ENCODE measurements at regions not wholly inside any gene's neighbourhood (a gene's known extent, or its start where the extent isn't known, plus 50 kb on each side); places are given as distances from the start of the nearest gene placed in this dataset.
A peak's percentile ranks its signal among the peaks of the same experiment; 100 is the strongest.

DNA sequence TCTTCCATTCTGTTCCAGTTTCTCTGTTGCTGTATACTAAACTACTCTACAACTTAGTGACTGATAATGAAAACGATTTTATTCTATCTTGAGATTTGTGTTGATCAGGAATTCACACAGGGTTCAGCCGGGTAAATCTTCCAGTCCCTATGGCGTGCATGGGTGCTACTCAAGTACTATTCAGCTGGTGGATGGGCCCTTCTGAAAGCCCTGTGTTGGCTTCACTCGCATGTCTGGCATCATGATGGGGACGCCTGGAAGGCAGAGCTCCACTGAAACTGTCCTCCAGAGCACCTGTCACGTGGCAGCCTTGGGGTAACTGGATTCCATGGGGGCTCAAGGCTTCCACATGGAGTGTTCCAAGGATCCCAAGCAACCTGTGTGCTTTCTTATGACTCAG lies 86.0 kb upstream of the ZMIZ1 start:
- no peak for DNase-seq
- POLR2A ChIA-PET: interaction anchor here (0.8 to 1.9 kb wide), 2 partner anchors 8 to 119 kb away, joined by 3 to 7 read pairs; no protein-coding TSS in a partner anchor
- Mint-ChIP-seq H3K4me3 (no peak overlapping the region), H3K36me3 (no peaks in the 10 kb centered on the region), H3K9me3 (no peaks in the 10 kb centered on the region), H3K4me1 (peaks cover 12 to 13% (median 13%) of the 10 kb centered on the region in 4 donors), H3K27me3 (peaks cover 0 to 2% (median 0%) of the 10 kb centered on the region in 5 donors), H3K27ac (no peak overlapping the region)
- no peak for ATAC-seq

DNA sequence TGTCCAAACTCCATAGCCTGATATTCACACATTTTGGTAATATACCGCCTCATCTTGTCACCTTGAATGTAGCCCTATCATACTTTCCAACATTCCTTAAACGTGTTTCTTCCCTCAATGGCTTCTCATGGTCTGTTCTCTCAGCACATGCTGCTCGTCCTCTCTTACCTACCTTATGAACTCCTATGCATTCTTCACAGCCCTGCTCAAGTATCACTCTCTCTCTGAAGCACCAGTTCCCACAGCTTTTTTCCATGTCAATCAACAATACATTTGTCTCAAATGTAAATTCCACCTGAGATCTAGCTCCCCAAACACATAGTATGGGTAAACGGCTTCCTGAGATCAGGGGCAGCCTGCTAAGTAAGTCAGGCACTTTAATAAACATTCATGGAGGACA lies 85.2 kb upstream of the ZMIZ1 start:
- no peak for ATAC-seq
- POLR2A ChIA-PET: interaction anchor here (0.8 to 1.9 kb wide), 2 partner anchors 9 to 118 kb away, joined by 3 to 7 read pairs; no protein-coding TSS in a partner anchor
- H3K4me1 Mint-ChIP-seq: peaks cover 12 to 14% (median 13%) of the 10 kb centered on the region in 4 donors

DNA sequence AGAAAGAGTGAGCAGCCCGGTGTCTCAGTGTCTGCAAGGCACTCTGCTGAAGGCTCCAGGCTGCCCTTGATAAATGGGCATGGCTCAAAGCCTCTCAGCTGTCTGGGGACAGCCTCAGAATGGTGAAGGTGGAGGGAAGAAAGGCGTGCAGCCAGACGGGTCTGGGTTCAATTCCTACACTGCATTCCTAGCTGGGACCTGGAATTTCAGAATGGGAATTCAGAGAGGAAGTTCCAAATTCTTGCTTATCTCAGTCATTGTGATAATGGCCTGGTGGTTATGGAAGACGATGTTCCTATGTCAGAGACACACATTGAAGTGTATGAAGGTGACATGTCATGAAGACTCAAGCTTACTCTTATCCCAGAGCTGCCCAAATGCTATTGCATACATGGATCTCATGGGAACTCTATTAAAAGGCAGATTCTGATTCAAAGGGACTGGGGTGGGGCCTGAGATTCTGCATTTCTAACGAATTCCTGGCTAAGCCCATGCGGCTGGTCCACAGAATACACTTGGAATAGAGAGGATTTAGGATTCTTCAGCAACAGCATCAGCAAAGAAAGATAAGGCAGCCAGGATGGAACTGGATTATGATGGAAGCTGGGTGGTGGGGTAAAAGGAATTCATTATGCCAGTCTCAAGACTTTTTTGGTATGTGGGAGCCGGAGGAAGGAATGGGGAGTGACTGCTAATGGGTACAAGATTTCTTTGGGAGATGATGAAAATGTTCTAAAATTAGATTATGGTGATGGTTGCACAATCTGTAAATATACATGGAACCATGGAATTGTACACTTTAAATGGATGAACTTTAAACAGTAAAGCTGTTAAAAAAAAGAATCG lies 82.6 kb upstream of the ZMIZ1 start:
- Mint-ChIP-seq H3K9me3 (no peaks in the 10 kb centered on the region), H3K4me3 (no peak overlapping the region), H3K27ac (peak overlapping the region in 2 of 10 donors; percentile 0 to 77), H3K27me3 (no peaks in the 10 kb centered on the region), H3K36me3 (no peaks in the 10 kb centered on the region), H3K4me1 (peaks cover 6 to 11% (median 7%) of the 10 kb centered on the region in 4 donors)
- no peak for DNase-seq
- POLR2A ChIA-PET: no interaction called here
- no peak for ATAC-seq

More for the DNA sequence above, 85.2 kb upstream of the ZMIZ1 start:
- no peaks in the 10 kb centered on the region for H3K27me3 Mint-ChIP-seq
- no peak for DNase-seq
- no peak overlapping the region for H3K27ac Mint-ChIP-seq
- no peak overlapping the region for H3K4me3 Mint-ChIP-seq
- no peaks in the 10 kb centered on the region for H3K9me3 Mint-ChIP-seq
- no peaks in the 10 kb centered on the region for H3K36me3 Mint-ChIP-seq

DNA sequence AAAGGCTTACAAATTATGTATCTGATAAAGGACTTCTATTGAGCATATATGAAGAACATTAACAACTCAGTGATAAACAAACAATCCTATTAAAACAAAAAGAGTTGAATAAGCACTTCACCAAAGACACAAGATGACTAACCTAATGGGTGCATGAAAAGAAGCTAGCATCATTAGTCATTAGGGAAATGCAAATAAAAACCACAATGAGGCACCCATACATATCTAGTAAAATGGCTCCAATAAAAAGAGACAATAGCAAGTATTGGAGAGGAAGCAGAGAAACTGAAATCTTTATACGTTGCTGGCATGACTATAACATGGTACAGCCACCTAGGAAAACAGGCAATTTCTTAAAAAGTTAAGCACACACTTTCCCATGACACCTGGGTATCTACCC lies 77.6 kb upstream of the ZMIZ1 start:
- POLR2A ChIA-PET: no interaction called here
- no peak for ATAC-seq
- no peak overlapping the region for H3K27ac Mint-ChIP-seq

DNA sequence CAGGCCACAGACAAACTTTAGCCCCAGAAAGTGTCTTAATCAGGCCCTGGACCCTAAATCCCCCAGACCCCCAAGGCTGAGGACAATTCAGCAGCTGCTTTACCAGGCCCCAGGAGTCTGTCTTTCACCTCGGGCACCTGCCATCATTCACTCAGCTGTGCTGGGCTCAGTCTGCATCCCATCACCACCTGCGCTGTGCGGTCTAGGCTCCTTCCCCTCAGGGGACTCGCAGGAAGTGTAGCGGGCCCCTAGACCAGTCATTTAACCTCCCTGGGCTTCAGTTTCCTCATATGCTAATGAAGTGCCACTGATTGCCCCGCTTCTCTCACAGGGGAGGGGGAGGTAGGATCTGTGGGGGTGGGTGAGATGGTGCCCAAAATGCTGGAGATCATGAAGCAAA lies 76.4 kb upstream of the ZMIZ1 start:
- peaks cover 5 to 22% (median 14%) of the 10 kb centered on the region in 4 donors for H3K4me1 Mint-ChIP-seq
- peak overlapping the region in 3 of 10 donors; percentile 13 to 27 (median 27) for H3K4me3 Mint-ChIP-seq
- ATAC-seq (peak; percentile 78 to 85), DNase-seq (peak in 2 of 10 donors; percentile 30 to 31)
- POLR2A ChIA-PET: interaction anchor here (0.6 kb wide), 1 partner anchor 17 kb away, joined by 6 read pairs; no protein-coding TSS in a partner anchor
- H3K9me3 Mint-ChIP-seq: no peaks in the 10 kb centered on the region
- no peaks in the 10 kb centered on the region for H3K36me3 Mint-ChIP-seq
- H3K27ac Mint-ChIP-seq: no peak overlapping the region
- H3K27me3 Mint-ChIP-seq: peaks cover 0 to 3% (median 1%) of the 10 kb centered on the region in 5 donors

More for the DNA sequence above, 77.6 kb upstream of the ZMIZ1 start:
- no peaks in the 10 kb centered on the region for H3K9me3 Mint-ChIP-seq
- DNase-seq: no peak
- H3K4me1 Mint-ChIP-seq: peaks cover 5 to 22% (median 14%) of the 10 kb centered on the region in 4 donors
- peaks cover 0 to 2% (median 0%) of the 10 kb centered on the region in 5 donors for H3K27me3 Mint-ChIP-seq
- no peaks in the 10 kb centered on the region for H3K36me3 Mint-ChIP-seq
- H3K4me3 Mint-ChIP-seq: no peak overlapping the region

DNA sequence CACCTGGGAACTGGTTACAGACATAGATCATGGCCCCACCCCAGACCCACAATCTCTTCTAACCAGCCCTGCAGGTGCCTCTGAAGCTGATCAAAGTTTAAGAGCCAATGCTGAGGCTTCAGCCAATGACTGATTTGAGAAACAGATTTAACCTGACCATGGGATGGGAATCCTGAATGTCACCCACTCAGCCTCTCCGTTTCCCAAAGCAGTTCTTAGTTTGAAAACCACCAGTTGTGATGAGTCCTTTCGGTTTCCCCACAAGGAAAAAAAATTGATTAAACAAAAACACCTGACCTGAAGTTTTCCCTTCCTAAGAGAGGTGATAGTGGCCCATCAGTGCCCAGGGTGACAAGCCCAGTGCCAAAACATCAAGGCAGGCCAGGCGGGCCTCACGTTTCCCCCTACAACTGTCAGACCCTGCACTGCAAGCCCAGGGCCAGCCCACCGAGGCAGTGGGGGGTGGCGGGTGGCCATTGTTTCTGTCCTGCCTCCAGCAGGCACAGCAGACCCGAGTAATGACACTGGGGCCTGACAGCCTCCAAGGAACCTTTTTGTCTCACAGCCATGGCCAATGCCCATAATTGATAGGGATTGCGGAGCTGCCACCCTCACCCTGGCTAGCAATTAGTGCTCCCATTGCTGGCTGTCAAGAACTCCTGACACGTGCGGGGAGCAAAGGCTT lies 75.4 kb upstream of the ZMIZ1 start:
- Mint-ChIP-seq H3K9me3 (no peaks in the 10 kb centered on the region), H3K27me3 (peaks cover 0 to 3% (median 1%) of the 10 kb centered on the region in 5 donors), H3K36me3 (no peaks in the 10 kb centered on the region), H3K4me1 (peaks cover 3 to 22% (median 14%) of the 10 kb centered on the region in 4 donors), H3K27ac (peak overlapping the region in 1 of 10 donors; percentile 57), H3K4me3 (no peak overlapping the region)
- no peak for ATAC-seq
- no peak for DNase-seq
- POLR2A ChIA-PET: interaction anchor here (0.7 kb wide), 1 partner anchor 1194 kb away, joined by 4 read pairs; no protein-coding TSS in a partner anchor

DNA sequence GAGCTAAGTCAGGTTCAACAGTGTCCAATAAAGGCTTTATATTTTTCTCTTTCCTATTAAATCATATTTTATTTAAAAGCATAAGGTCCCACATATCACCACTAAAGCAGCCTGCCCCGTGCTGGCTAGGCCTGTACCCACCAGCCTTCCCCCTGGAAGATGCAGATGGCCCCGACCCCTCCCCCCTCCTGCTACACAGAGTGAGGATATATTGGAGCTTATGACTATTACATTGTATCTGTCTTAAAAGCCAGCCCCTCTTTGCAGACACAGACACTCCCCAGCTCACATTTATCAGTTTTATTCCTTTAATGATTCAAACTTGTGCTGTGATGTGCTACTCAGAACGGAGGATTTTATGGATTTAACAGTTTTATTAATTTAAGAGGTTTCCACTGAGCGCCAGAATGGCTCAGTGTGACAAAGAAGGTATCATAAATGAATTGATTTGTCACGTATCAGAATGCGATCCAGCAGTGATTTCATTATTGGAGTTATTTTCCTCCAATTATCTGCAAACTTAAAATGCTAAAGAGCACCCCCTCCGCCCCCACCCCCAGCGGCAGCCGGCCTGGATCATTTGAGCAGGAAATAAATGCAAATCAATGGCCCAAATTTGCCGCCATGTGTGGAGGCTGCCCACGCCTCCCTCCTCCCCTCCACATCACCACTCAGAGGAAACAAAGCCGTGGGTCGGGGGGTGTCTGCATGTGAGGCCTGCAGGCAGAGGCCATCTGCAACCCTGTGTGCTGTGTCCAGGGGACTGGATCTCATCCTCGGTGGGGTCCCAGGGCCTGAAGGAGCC lies 72.6 kb upstream of the ZMIZ1 start:
- Mint-ChIP-seq H3K4me3 (no peak overlapping the region), H3K4me1 (peaks cover 5 to 24% (median 16%) of the 10 kb centered on the region in 4 donors), H3K27me3 (peaks cover 0 to 3% (median 1%) of the 10 kb centered on the region in 5 donors), H3K9me3 (no peaks in the 10 kb centered on the region), H3K36me3 (no peaks in the 10 kb centered on the region), H3K27ac (peak overlapping the region in 4 of 10 donors; percentile 22 to 57 (median 46))
- POLR2A ChIA-PET: no interaction called here
- DNase-seq (no peak), ATAC-seq (no peak)

DNA sequence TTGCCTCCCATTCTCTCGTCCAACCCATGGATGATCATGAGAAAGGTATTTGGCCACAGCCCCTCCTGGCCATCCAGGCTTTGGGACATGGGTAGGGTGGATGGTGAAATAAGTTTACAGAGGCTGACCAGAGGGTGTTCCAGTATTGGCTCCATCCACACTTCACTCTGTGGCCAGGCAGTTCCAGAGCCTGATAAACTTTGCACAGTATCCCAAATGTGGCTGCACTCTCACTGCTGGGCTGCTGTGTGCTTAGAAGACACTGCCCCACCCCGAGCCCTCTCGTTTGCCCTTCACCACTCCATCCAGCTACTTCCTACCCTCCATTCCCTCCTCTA lies 72.0 kb upstream of the ZMIZ1 start:
- H3K36me3 Mint-ChIP-seq: no peaks in the 10 kb centered on the region
- POLR2A ChIA-PET: no interaction called here
- H3K4me3 Mint-ChIP-seq: no peak overlapping the region
- no peak overlapping the region for H3K27ac Mint-ChIP-seq
- H3K27me3 Mint-ChIP-seq: peaks cover 0 to 3% (median 1%) of the 10 kb centered on the region in 5 donors
- no peak for ATAC-seq
- DNase-seq: no peak
- no peaks in the 10 kb centered on the region for H3K9me3 Mint-ChIP-seq
- H3K4me1 Mint-ChIP-seq: peaks cover 8 to 28% (median 19%) of the 10 kb centered on the region in 4 donors

DNA sequence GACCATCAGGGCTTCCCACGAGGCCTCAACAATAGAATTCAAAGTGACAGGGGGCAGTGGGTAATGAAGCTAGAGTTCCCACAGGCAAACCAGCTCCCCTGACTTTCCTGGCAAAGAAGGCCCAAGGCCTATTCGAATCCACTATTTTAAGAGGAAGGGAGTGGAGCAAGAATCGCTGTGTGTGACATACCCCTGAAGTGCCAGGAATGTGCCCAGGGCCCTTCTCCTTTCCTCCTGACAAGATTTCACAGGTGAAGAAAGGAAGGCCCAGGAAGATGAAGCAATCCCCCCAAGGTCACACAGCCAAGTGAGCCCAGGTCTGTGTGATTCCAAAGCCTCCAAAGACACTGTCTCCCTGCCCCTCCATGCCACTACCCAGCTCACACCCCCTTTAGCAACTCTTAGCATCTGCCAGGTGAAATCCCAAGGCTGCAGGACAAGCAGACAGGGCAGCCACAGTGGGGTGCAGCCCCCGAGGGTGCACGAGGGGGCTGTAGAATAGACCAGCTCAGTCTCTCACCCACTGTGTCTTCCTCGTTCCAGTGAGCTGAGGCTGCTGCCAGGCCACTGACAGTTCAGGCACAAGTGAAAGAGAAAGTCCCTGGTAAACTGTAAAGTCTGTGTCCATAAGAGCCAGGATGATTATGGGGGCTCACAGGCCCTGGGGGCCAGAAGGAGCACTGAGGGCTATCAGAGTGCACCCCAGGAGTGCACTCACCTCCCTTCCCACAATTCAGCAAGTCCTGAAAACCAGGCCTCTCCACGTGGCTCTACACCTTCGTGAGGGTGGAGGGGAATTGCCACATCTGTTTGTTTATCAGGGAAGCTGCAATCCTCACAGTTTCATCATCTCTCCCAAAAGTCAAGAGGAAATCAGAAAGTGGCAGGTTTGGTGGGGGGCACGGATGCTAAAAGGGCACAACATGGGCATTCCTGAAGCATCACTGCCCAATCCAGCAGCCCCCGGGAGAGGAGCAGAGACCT lies 70.8 kb upstream of the ZMIZ1 start:
- ATAC-seq: no peak
- Mint-ChIP-seq H3K27me3 (peaks cover 0 to 3% (median 1%) of the 10 kb centered on the region in 5 donors), H3K4me3 (no peak overlapping the region), H3K4me1 (peaks cover 8 to 16% (median 10%) of the 10 kb centered on the region in 4 donors), H3K36me3 (no peaks in the 10 kb centered on the region), H3K9me3 (no peaks in the 10 kb centered on the region), H3K27ac (peak overlapping the region in 1 of 10 donors; percentile 56)
- DNase-seq: no peak
- POLR2A ChIA-PET: interaction anchor here (1.0 kb wide), 1 partner anchor 25 kb away, joined by 3 read pairs; no protein-coding TSS in a partner anchor

DNA sequence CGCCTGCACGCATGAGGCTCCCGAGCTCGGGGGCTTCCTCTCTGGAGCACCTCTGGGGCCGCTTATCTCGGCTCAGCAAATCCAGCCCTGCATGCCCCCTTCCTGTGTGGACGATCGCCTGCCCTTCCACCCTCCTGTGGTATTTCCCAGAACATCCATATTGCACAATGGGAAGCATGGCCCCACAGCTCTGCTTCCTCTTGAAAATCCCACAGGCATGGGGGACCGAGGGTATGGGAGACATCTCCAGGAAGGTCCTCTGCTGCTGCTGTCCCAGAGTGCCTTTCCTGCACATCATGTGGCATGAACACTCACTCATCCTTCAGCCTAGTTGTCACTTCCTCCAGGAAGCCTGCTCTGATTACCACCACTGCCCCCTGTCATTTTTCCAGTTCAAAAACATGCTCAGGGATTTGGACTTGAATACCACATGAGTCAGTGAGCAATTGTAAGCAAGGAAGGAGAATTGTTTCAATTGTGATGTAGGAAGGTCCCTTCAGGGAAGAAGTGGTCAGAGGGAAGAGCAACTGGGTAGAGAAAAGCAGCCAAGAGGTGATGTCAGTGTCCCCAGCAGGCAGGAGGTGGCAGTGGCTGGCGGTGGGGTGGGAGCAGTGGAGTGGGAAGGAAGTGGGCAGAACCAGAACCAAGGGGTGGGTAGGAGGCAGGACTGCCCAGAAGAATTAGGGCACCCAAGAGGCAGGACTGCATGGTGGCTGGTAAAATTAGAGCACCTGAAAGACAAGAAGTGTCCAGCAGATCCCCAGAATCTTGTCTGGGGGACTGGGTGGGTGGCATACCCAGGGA lies 67.5 kb upstream of the ZMIZ1 start:
- POLR2A ChIA-PET: no interaction called here
- peaks cover 9 to 18% (median 11%) of the 10 kb centered on the region in 4 donors for H3K4me1 Mint-ChIP-seq
- no peak for DNase-seq
- ATAC-seq: no peak
- H3K9me3 Mint-ChIP-seq: no peaks in the 10 kb centered on the region
- H3K27ac Mint-ChIP-seq: peak overlapping the region in 4 of 10 donors; percentile 8 to 64 (median 24)
- H3K4me3 Mint-ChIP-seq: no peak overlapping the region
- peaks cover 0 to 3% (median 0%) of the 10 kb centered on the region in 5 donors for H3K27me3 Mint-ChIP-seq
- no peaks in the 10 kb centered on the region for H3K36me3 Mint-ChIP-seq

DNA sequence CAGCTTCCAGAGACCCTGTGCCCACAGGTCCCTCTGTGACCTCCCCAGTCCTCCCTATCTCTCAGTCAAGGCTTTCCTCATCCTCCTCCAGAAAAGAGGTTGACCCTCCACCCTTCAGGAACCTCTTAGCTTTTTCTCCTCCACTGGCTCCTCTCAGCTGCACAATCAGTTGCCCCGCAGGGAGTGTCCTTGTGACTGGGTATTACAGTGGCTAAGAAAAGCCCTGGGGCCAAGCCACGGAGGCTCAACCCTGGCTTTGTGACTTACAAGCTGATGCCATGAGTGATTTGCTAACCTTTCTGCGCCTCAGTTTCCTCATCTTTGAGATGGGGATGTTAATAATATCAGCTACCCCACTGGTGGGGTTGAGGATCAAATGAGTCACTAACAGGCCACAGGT lies 66.4 kb upstream of the ZMIZ1 start:
- POLR2A ChIA-PET: interaction anchor here (0.7 kb wide), 1 partner anchor 20 kb away, joined by 8 read pairs; no protein-coding TSS in a partner anchor
- Mint-ChIP-seq H3K9me3 (no peaks in the 10 kb centered on the region), H3K27ac (peak overlapping the region in 4 of 10 donors; percentile 4 to 34 (median 24)), H3K4me1 (peaks cover 10 to 20% (median 12%) of the 10 kb centered on the region in 4 donors), H3K36me3 (no peaks in the 10 kb centered on the region), H3K27me3 (peaks cover 0 to under 1% (median 0%) of the 10 kb centered on the region in 5 donors), H3K4me3 (no peak overlapping the region)
- DNase-seq: no peak
- ATAC-seq: no peak
